K562 (cell line): ENCODE measurements at regions not wholly inside any gene's neighbourhood (a gene's known extent, or its start where the extent isn't known, plus 50 kb on each side); places are given as distances from the start of the nearest gene placed in this dataset.

ENCODE experiments used
- ATAC-seq: fragments of 200-7000 bp; cut with Tn5 transposase; 3 replicates; pipeline ENCODE4 v1.9.1; 2020; ENCODE audit warnings: moderate library complexity
- BruUV-seq: library from RNA; stranded (reverse); fragments of 400-500 nt; replicated peaks from 2 replicates; lab custom pipeline; 2021; lab: Mats Ljungman, UMichigan
- CTCF ChIA-PET: fragments of 300-600 bp; formaldehyde crosslinking; extraction: SDS; loops from one replicate; lab custom pipeline; 2021; ENCODE audit warnings: low intra/inter-chr PET ratio; lab: Yijun Ruan, JAX
- POLR2A ChIA-PET: fragments of 300-600, 350-650 bp; sonication (Branson Sonifier 250); formaldehyde crosslinking; extraction: SDS; loops from one replicate; lab custom pipeline; 2021; ENCODE audit warnings: antibody characterized with exemption, inconsistent platforms; lab: Yijun Ruan, JAX
- DNase-seq, 4 experiments: peaks; one replicate each; pipeline versions ENCODE4 v3.0.0 to v3.0.0-alpha.2; 2011 to 2018; ENCODE audit warnings: low spot score in 3 of 4, mixed read lengths in 3 of 4; ENCODE audit errors: extremely low read depth in 1 of 4
- FAIRE-seq: peaks from 2 replicates; lab custom pipeline; 2011; peaks lifted over from hg19 to GRCh38; lab: Jason Lieb, UNC
- H2AFZ ChIP-seq: 2 replicates; pipeline ENCODE4 v1.6.0; 2011; ENCODE audit warnings: low read depth, low read length, control low read depth, inconsistent platforms
- H3K27ac ChIP-seq: fragments of 200-600 bp; 3 replicates; pipeline ENCODE4 v1.8.0; 2011; ENCODE audit warnings: low read depth, mild to moderate bottlenecking, control low read depth, inconsistent platforms, low read length, moderate library complexity, mixed read lengths; ENCODE audit errors: extremely low read depth
- H3K27me3 ChIP-seq, 2 experiments: fragments of 300-600 bp in 1 of 2; 2 replicates in 1 of 2; 3 replicates in 1 of 2; pipeline versions ENCODE4 v1.6.0 to v1.8.0; 2011; ENCODE audit warnings: inconsistent platforms in 2 of 2, low read length in 2 of 2, mild to moderate bottlenecking in 1 of 2, mixed read lengths in 1 of 2, moderate library complexity in 1 of 2; ENCODE audit not compliant: control insufficient read depth in 2 of 2, insufficient read depth in 2 of 2
- H3K36me3 ChIP-seq: fragments of 300-600 bp; 3 replicates; pipeline ENCODE4 v1.8.0; 2011; ENCODE audit warnings: mild to moderate bottlenecking, low read length, inconsistent platforms; ENCODE audit not compliant: control insufficient read depth, insufficient read depth
- H3K4me1 ChIP-seq, 2 experiments: fragments of 200-600 bp in 1 of 2; replicated peaks in 1 of 2; 2 replicates in 1 of 2; 3 replicates in 1 of 2; pipeline versions ENCODE4 v1.5.1 to v1.8.0; 2011; ENCODE audit warnings: inconsistent platforms in 2 of 2, low read length in 2 of 2, mild to moderate bottlenecking in 1 of 2, mixed read lengths in 1 of 2, moderate library complexity in 1 of 2; ENCODE audit not compliant: control insufficient read depth in 2 of 2, insufficient read depth in 2 of 2
- H3K4me2 ChIP-seq: 2 replicates; pipeline ENCODE4 v1.6.1; 2011; ENCODE audit warnings: low read length, control low read depth, inconsistent platforms, mixed read lengths; ENCODE audit not compliant: insufficient read depth
- H3K4me3 ChIP-seq: fragments of 200-600 bp; sonication (generic), shearing (Covaris generic); 2 replicates; pipeline ENCODE4 v1.5.1; 2016; ENCODE audit warnings: control low read depth, inconsistent platforms
- H3K79me2 ChIP-seq: fragments of 200-600 bp; 3 replicates; pipeline ENCODE4 v1.8.0; 2011; ENCODE audit warnings: low read length, inconsistent platforms; ENCODE audit not compliant: control insufficient read depth, insufficient read depth
- H3K9ac ChIP-seq, 2 experiments: 2 replicates each; pipeline versions ENCODE4 v1.6.0 to v1.6.1; 2011; ENCODE audit warnings: low read depth in 2 of 2, low read length in 2 of 2, control low read depth in 1 of 2, inconsistent platforms in 1 of 2, mild to moderate bottlenecking in 1 of 2, mixed read lengths in 1 of 2; ENCODE audit not compliant: insufficient read depth in 1 of 2
- H3K9me1 ChIP-seq: one replicate; pipeline ENCODE4 v1.6.0; 2011; ENCODE audit warnings: inconsistent platforms, mild to moderate bottlenecking, low read length, moderate library complexity; ENCODE audit not compliant: control insufficient read depth, insufficient read depth
- H3K9me3 ChIP-seq: replicated peaks from 2 replicates; pipeline ENCODE4 v1.5.1; 2011; ENCODE audit warnings: low read depth, low read length, inconsistent platforms; ENCODE audit not compliant: control insufficient read depth, insufficient read depth
- H4K20me1 ChIP-seq: replicated peaks from 2 replicates; pipeline ENCODE4 v1.6.1; 2011; ENCODE audit warnings: low read length, inconsistent platforms, mixed read lengths; ENCODE audit not compliant: control insufficient read depth, insufficient read depth
- HES1 ChIP-seq: fragments of 450-650 bp; IDR thresholded peaks from 2 replicates; pipeline ENCODE4 v1.6.1; 2016; ENCODE audit warnings: low read depth, mild to moderate bottlenecking, moderate library complexity
- HLTF ChIP-seq: fragments of 450-650 bp; IDR thresholded peaks from 2 replicates; pipeline ENCODE4 v1.6.1; 2016
- SMAD2 ChIP-seq: fragments of 150-350 bp; IDR thresholded peaks from 2 replicates; pipeline ENCODE4 v1.6.1; 2014; ENCODE audit warnings: low read depth, mild to moderate bottlenecking, low read length
- ZNF395 ChIP-seq: fragments of 200-800 bp; sonication (Bioruptor generic); IDR thresholded peaks from 2 replicates; pipeline ENCODE4 v1.6.1; 2017; ENCODE audit warnings: missing genetic modification characterization, missing compliant biosample characterization
- WGBS: fragments of 100-300 bp; shearing (Covaris generic); methylation state at CpG from one replicate; pipeline ENCODE4 v1.1.6; 2016; ENCODE audit warnings: low coverage, mixed read lengths; ENCODE audit not compliant: insufficient coverage; ENCODE audit errors: missing lambda C conversion rate; 5-methylcytosine and 5-hydroxymethylcytosine counted together
- in situ Hi-C: fragments of 300-500 bp; cut with MboI; formaldehyde crosslinking; loops from 4 replicates; pipeline ENCODE4 v1.15.0; 2018; ENCODE audit warnings: inconsistent platforms, mixed read lengths
- intact Hi-C: fragments of 100-400 bp; cut with micrococcal nuclease; formaldehyde crosslinking; loops from 2 replicates; pipeline ENCODE4 v1.14.2; 2022

GRCh38 chr10:84084342-84084741, 55.0 kb upstream of the GHITM start:
- H3K36me3 ChIP-seq = no peaks in the 10 kb centered on the region
- H3K4me1 ChIP-seq = no peaks in the 10 kb centered on the region

GRCh38 chr10:84087202-84087601, 52.1 kb upstream of the GHITM start:
- FAIRE-seq (no peak), DNase-seq (no peak), ATAC-seq (no peak)
- H3K27me3 ChIP-seq = no peaks in the 10 kb centered on the region
- no peaks in the 10 kb centered on the region for H3K79me2 ChIP-seq
- intact Hi-C loops (no loop called here), in situ Hi-C loops (no loop called here)
- ChIA-PET CTCF (no interaction called here), POLR2A (no interaction called here)
- 0% methylated on average over 1 of the region's 1 CpG for WGBS
- no peaks in the 10 kb centered on the region for H3K9me3 ChIP-seq
- no peaks in the 10 kb centered on the region for H3K9me1 ChIP-seq
- no peaks in the 10 kb centered on the region for H3K4me1 ChIP-seq
- H4K20me1 ChIP-seq = no peaks in the 10 kb centered on the region; the same call in 1 of the 2 replicates
- H3K4me3 ChIP-seq = no peak overlapping the region
- H3K36me3 ChIP-seq = no peaks in the 10 kb centered on the region
- no peak overlapping the region for H3K9ac ChIP-seq
- H3K4me2 ChIP-seq = no peak overlapping the region
- H2AFZ ChIP-seq = no peak overlapping the region
- H3K27ac ChIP-seq = no peak overlapping the region
- BruUV-seq = no TSS peak
- TF ChIP-seq HLTF = no peak
- TF ChIP-seq ZNF395 (CRISPR knock-in tag) = no peak
- no peak for TF ChIP-seq HES1

More at GRCh38 chr10:84084342-84084741, 55.0 kb upstream of the GHITM start:
- Histone ChIP-seq H3K4me2 (no peak overlapping the region), H3K79me2 (no peaks in the 10 kb centered on the region), H3K9ac (no peak overlapping the region), H4K20me1 (no peaks in the 10 kb centered on the region; the same call in 1 of the 2 replicates), H3K27me3 (no peaks in the 10 kb centered on the region), H2AFZ (no peak overlapping the region), H3K4me3 (no peak overlapping the region), H3K9me3 (no peaks in the 10 kb centered on the region), H3K27ac (no peak overlapping the region), H3K9me1 (no peaks in the 10 kb centered on the region)
- no peak for DNase-seq
- intact Hi-C loops (no loop called here), in situ Hi-C loops (no loop called here)
- TF ChIP-seq SMAD2 = no peak
- CTCF ChIA-PET = no interaction called here
- no peak for FAIRE-seq
- WGBS = 0% methylated on average over 3 of the region's 3 CpGs
- ATAC-seq = no peak
- no TSS peak for BruUV-seq
- POLR2A ChIA-PET = no interaction called here
